Breast epithelium (tissue), 4 donors: ENCODE measurements at regions not wholly inside any gene's neighbourhood (a gene's known extent, or its start where the extent isn't known, plus 50 kb on each side); places are given as distances from the start of the nearest gene placed in this dataset.
A peak's percentile ranks its signal among the peaks of the same experiment; 100 is the strongest.

Source experiments
- DNase-seq, 2 donors: peaks; one replicate each; pipeline ENCODE4 v3.0.0-alpha.2; 2019; ENCODE audit warnings: low spot score in 2 of 2
- H3K27ac ChIP-seq, 2 donors: fragments of 200-600 bp; sonication (generic) in 1 of 2; one replicate each; pipeline ENCODE4 v1.5.1; 2016 to 2019; ENCODE audit warnings: mild to moderate bottlenecking in 1 of 2
- H3K27me3 ChIP-seq, 2 donors: fragments of 200-600 bp; sonication (generic) in 1 of 2; one replicate each; pipeline versions ENCODE4 v1.5.1 to v1.6.0; 2017 to 2019; ENCODE audit warnings: control low read depth in 1 of 2, mild to moderate bottlenecking in 1 of 2
- H3K36me3 ChIP-seq: fragments of 200-600 bp; one replicate; pipeline ENCODE4 v1.5.1; 2019
- H3K4me1 ChIP-seq, 2 donors: fragments of 200-600 bp; sonication (generic); one replicate each; pipeline ENCODE4 v1.5.1; 2016 to 2019; ENCODE audit warnings: control low read depth in 1 of 2
- H3K4me3 ChIP-seq, 3 donors: fragments of 200-600 bp; sonication (generic); 1 replicate in 2 of 3; 2 replicates in 1 of 3; pipeline ENCODE4 v1.5.1; 2016 to 2019; ENCODE audit warnings: mild to moderate bottlenecking in 3 of 3, moderate library complexity in 2 of 3
- H3K9me3 ChIP-seq, 2 donors: fragments of 200-600 bp; sonication (generic) in 1 of 2; one replicate each; pipeline ENCODE4 v1.5.1; 2016 to 2019; ENCODE audit warnings: control low read depth in 1 of 2
- POLR2A ChIP-seq: fragments of 450-650 bp; IDR thresholded peaks from one replicate; pipeline ENCODE4 v1.6.1; 2016; ENCODE audit warnings: antibody characterized with exemption, mild to moderate bottlenecking, moderate library complexity
- POLR2AphosphoS5 ChIP-seq, 3 donors: sonication (generic); formaldehyde crosslinking; IDR thresholded peaks; one replicate each; pipeline ENCODE4 v1.6.1; 2017; ENCODE audit warnings: antibody characterized with exemption in 3 of 3
- intact Hi-C: fragments of 100-400 bp; cut with DNase I; formaldehyde crosslinking; loops from one replicate; pipeline ENCODE4 v1.15.1; 2023; ENCODE audit warnings: low total_unique reads
- TF ChIP-seq, protein P1 (sequence below), 3 donors: fragments of 450-650 bp; IDR thresholded peaks; one replicate each; pipeline ENCODE4 v1.5.1; 2016 to 2017; ENCODE audit warnings: antibody characterized with exemption in 3 of 3, mild to moderate bottlenecking in 3 of 3, moderate library complexity in 3 of 3

DNA sequence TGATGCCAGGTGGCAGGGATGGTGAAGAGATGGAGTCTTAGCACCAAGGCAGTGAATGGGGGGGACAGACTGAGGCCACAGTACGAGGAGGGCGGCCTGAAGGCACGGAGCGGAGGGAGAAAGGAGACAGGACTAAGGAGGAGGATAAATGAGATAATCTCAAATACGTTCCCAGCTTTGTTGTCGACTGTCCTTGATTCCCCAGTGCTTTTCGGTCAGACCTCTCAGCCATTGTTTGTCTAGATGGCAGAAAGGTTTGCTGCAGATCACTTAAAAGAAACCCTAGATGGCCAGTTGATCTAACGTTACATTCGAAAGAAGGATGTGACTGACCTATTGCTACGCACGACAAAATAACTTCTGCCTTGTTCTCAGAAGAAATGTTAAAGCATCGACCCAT lies 479.0 kb downstream of the GATA3 start:
- Histone ChIP-seq H3K27me3 (no peaks in the 10 kb centered on the region), H3K4me1 (no peaks in the 10 kb centered on the region), H3K9me3 (no peaks in the 10 kb centered on the region), H3K36me3 (no peaks in the 10 kb centered on the region), H3K4me3 (no peak overlapping the region), H3K27ac (no peak overlapping the region)
- intact Hi-C loops = no loop called here
- no peak for TF ChIP-seq POLR2AphosphoS5 (IDR thresholded peaks at IDR 0.05)
- TF ChIP-seq, protein P1, sequence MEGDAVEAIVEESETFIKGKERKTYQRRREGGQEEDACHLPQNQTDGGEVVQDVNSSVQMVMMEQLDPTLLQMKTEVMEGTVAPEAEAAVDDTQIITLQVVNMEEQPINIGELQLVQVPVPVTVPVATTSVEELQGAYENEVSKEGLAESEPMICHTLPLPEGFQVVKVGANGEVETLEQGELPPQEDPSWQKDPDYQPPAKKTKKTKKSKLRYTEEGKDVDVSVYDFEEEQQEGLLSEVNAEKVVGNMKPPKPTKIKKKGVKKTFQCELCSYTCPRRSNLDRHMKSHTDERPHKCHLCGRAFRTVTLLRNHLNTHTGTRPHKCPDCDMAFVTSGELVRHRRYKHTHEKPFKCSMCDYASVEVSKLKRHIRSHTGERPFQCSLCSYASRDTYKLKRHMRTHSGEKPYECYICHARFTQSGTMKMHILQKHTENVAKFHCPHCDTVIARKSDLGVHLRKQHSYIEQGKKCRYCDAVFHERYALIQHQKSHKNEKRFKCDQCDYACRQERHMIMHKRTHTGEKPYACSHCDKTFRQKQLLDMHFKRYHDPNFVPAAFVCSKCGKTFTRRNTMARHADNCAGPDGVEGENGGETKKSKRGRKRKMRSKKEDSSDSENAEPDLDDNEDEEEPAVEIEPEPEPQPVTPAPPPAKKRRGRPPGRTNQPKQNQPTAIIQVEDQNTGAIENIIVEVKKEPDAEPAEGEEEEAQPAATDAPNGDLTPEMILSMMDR (IDR thresholded peaks at IDR 0.05) = no peak
- TF ChIP-seq POLR2A = no peak
- DNase-seq = no peak

DNA sequence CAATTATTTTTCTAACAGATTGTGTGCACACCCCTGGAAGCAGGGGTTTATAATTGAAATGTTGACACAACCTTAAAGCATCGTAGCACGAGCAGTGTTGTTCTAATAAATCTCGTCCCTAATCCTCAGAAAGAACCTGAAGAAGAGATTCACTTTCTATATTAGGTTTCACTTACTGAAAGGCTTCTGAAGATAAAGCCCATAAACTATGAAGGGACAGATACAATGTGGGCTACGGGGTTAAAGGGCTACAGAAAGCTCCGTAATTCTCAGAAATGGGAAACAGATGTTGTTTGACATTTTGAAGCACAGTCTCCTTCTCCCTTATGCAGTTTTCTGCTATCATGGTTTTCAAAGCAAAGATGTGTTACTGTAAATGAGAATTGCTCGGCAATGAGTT lies 479.6 kb downstream of the GATA3 start:
- H3K4me1 ChIP-seq = no peaks in the 10 kb centered on the region
- no peak overlapping the region for H3K4me3 ChIP-seq
- peaks cover 0 to under 1% of the 10 kb centered on the region in 2 donors for H3K9me3 ChIP-seq
- DNase-seq = no peak
- no peaks in the 10 kb centered on the region for H3K27me3 ChIP-seq
- no peak for TF ChIP-seq POLR2A
- TF ChIP-seq, protein P1 (IDR thresholded peaks at IDR 0.05) = no peak
- no peak for TF ChIP-seq POLR2AphosphoS5 (IDR thresholded peaks at IDR 0.05)
- H3K36me3 ChIP-seq = no peaks in the 10 kb centered on the region
- intact Hi-C loops = no loop called here
- H3K27ac ChIP-seq = no peak overlapping the region

DNA sequence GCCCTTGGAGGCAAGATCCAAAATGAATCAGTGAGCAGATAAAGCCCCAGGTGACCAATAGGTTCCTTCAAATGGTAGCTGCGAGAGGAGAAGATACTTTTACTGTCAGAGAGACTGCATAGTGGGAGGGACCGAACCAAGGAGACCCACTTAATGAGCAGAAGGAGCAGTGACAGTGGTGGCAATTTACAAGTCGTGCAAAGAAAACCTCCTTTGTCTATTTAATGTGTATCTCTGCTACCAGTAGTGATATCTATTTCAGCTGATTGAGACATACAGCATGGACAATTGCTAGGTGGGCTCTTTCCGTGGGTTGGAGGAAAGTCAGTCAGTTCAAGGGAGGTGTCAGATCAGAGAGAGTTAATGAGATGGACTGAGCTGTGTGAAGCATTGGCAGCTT lies 480.4 kb downstream of the GATA3 start:
- Histone ChIP-seq H3K9me3 (peaks cover 0 to 5% of the 10 kb centered on the region in 2 donors), H3K4me3 (no peak overlapping the region), H3K4me1 (no peaks in the 10 kb centered on the region), H3K27ac (no peak overlapping the region), H3K27me3 (no peaks in the 10 kb centered on the region), H3K36me3 (no peaks in the 10 kb centered on the region)
- intact Hi-C loops = no loop called here
- no peak for DNase-seq
- TF ChIP-seq POLR2A (no peak), POLR2AphosphoS5 (IDR thresholded peaks at IDR 0.05) (no peak)
- TF ChIP-seq, protein P1 (IDR thresholded peaks at IDR 0.05) = no peak

DNA sequence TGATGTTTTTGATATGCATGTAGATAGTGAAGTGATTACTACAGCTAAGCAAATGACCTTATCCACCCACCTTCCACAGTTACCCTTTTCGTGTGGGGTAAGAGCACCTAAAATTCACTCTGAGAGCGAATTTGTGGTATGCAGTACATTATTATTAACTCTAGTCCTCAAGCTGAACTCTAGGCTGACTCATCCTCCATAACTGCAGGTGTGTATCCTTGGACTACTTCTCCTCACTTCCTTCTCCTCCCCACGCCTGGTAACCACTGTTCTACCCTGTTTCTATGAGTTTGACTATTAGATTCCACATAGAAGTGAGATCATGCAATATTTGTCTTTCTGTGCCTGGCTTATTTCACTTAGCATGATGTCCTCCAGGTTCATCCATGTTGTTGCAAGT lies 484.6 kb downstream of the GATA3 start:
- no peak overlapping the region for H3K4me3 ChIP-seq
- DNase-seq = no peak
- no peak for TF ChIP-seq POLR2A
- TF ChIP-seq, protein P1 (IDR thresholded peaks at IDR 0.05) = no peak
- no peak for TF ChIP-seq POLR2AphosphoS5 (IDR thresholded peaks at IDR 0.05)
- H3K4me1 ChIP-seq = no peaks in the 10 kb centered on the region
- H3K27me3 ChIP-seq = no peaks in the 10 kb centered on the region
- peaks cover 0 to 11% of the 10 kb centered on the region in 2 donors for H3K9me3 ChIP-seq
- no peaks in the 10 kb centered on the region for H3K36me3 ChIP-seq
- intact Hi-C loops = loop anchor here (1.0 to 2.0 kb wide), 2 partner anchors 16 to 68 kb away; no protein-coding TSS in a partner anchor
- H3K27ac ChIP-seq = no peak overlapping the region

DNA sequence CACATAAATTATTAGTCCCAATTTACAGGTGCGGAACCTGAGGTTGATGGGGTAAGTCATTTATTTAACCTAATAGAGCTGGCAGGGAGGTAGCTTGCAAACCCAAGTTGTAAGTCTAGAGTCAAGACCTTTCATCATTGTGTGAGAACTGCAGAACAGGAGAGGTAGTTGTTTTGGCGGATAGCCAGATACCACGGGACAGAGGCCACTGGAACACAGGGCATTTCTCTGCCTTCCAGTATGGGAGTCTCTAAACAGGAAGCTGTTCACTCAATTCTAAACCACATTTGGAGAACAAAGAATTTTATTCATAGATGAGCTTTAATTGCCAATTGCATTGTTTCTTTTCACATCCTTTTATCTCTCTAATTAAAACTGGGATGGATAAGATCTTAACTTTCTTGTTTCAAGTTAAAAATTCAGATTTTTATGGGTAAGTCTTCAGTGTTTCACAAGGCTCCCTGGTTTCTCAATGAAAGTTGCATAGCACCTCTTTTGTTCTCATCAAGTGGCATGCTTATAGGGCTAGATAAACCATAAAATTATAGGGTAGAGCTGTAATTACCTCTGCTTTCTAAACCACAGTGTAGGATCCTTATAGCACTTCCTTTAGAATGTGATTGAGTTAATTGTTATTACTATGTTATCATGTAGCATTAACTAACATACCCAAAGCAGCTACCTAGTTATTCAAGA lies 489.0 kb downstream of the GATA3 start:
- TF ChIP-seq POLR2AphosphoS5 (IDR thresholded peaks at IDR 0.05) (peak in 1 of 3 donors; percentile 46), POLR2A (no peak)
- TF ChIP-seq, protein P1 (IDR thresholded peaks at IDR 0.05) = no peak
- Histone ChIP-seq H3K36me3 (no peaks in the 10 kb centered on the region), H3K27ac (peak overlapping the region; percentile 70 to 72), H3K4me1 (peaks cover 0 to 5% of the 10 kb centered on the region in 2 donors), H3K9me3 (peaks cover 0 to 11% of the 10 kb centered on the region in 2 donors), H3K4me3 (no peak overlapping the region), H3K27me3 (no peaks in the 10 kb centered on the region)
- DNase-seq = peak; percentile 53 to 86
- intact Hi-C loops = no loop called here
